ENCODE measurements at regions not wholly inside any gene's neighbourhood (a gene's known extent, or its start where the extent isn't known, plus 50 kb on each side); places are given as distances from the start of the nearest gene placed in this dataset.

- DNase-seq (ENCODE audit: low read depth in 2 of 2), result no peak
Observed at GRCh38 chr14:42806909-42807315, 1200.2 kb downstream of the LRFN5 start.

- DNase-seq (ENCODE audit: low read depth in 2 of 2), result no peak
Observed at GRCh38 chr14:42804141-42804540, 1197.5 kb downstream of the LRFN5 start.

GRCh38 chr14:42802346-42802745, 1195.7 kb downstream of the LRFN5 start:
- DNase-seq (ENCODE audit: low read depth in 2 of 2), result no peak

- no peak for DNase-seq (ENCODE audit: low read depth in 2 of 2)
Observed at GRCh38 chr14:42792166-42792565, 1185.5 kb downstream of the LRFN5 start.

GRCh38 chr14:42782754-42783153, 1176.1 kb downstream of the LRFN5 start:
- DNase-seq (ENCODE audit: low read depth in 2 of 2), result no peak

GRCh38 chr14:42778984-42779383, 1172.3 kb downstream of the LRFN5 start:
- no peak for DNase-seq (ENCODE audit: low read depth in 2 of 2)

GRCh38 chr14:42750771-42751170, 1144.1 kb downstream of the LRFN5 start:
- no peak for DNase-seq (ENCODE audit: low read depth in 2 of 2)

- DNase-seq (ENCODE audit: low read depth in 2 of 2), result no peak
Observed at GRCh38 chr14:42742084-42742483, 1135.4 kb downstream of the LRFN5 start.

- DNase-seq (ENCODE audit: low read depth in 2 of 2), result no peak
Observed at GRCh38 chr14:42736408-42736807, 1129.7 kb downstream of the LRFN5 start.

GRCh38 chr14:42734041-42734440, 1127.4 kb downstream of the LRFN5 start:
- no peak for DNase-seq (ENCODE audit: low read depth in 2 of 2)

GRCh38 chr14:42732005-42732404, 1125.3 kb downstream of the LRFN5 start:
- no peak for DNase-seq (ENCODE audit: low read depth in 2 of 2)

- no peak for DNase-seq (ENCODE audit: low read depth in 2 of 2)
Observed at GRCh38 chr14:42731480-42731879, 1124.8 kb downstream of the LRFN5 start.

- DNase-seq (ENCODE audit: low read depth in 2 of 2), result no peak
Observed at GRCh38 chr14:42729681-42730080, 1123.0 kb downstream of the LRFN5 start.

GRCh38 chr14:42719391-42719790, 1112.7 kb downstream of the LRFN5 start:
- no peak for DNase-seq (ENCODE audit: low read depth in 2 of 2)

- DNase-seq (ENCODE audit: low read depth in 2 of 2), result no peak
Observed at GRCh38 chr14:42715316-42715715, 1108.6 kb downstream of the LRFN5 start.

- no peak for DNase-seq (ENCODE audit: low read depth in 2 of 2)
Observed at GRCh38 chr14:42710071-42710470, 1103.4 kb downstream of the LRFN5 start.

- no peak for DNase-seq (ENCODE audit: low read depth in 2 of 2)
Observed at GRCh38 chr14:42703501-42703900, 1096.8 kb downstream of the LRFN5 start.

GRCh38 chr14:42687421-42687820, 1080.7 kb downstream of the LRFN5 start:
- no peak for DNase-seq (ENCODE audit: low read depth in 2 of 2)

- DNase-seq (ENCODE audit: low read depth in 2 of 2), result no peak
Observed at GRCh38 chr14:42683707-42684106, 1077.0 kb downstream of the LRFN5 start.

- DNase-seq (ENCODE audit: low read depth in 2 of 2), result no peak
Observed at GRCh38 chr14:42676636-42677035, 1070.0 kb downstream of the LRFN5 start.

- DNase-seq (ENCODE audit: low read depth in 2 of 2), result no peak
Observed at GRCh38 chr14:42673963-42674362, 1067.3 kb downstream of the LRFN5 start.

GRCh38 chr14:42671636-42672035, 1065.0 kb downstream of the LRFN5 start:
- no peak for DNase-seq (ENCODE audit: low read depth in 2 of 2)

- DNase-seq (ENCODE audit: low read depth in 2 of 2), result no peak
Observed at GRCh38 chr14:42665083-42665482, 1058.4 kb downstream of the LRFN5 start.

GRCh38 chr14:42664190-42664589, 1057.5 kb downstream of the LRFN5 start:
- no peak for DNase-seq (ENCODE audit: low read depth in 2 of 2)

- no peak for DNase-seq (ENCODE audit: low read depth in 2 of 2)
Observed at GRCh38 chr14:42654707-42655106, 1048.0 kb downstream of the LRFN5 start.

Measured in dermis microvascular lymphatic vessel endothelial cell (primary cell).